Naive thymus-derived CD8-positive, alpha-beta T cell (primary cell): ENCODE measurements at regions not wholly inside any gene's neighbourhood (a gene's known extent, or its start where the extent isn't known, plus 50 kb on each side); places are given as distances from the start of the nearest gene placed in this dataset.

Experiments
- ATAC-seq, 2 donors: fragments of 150-1000 bp; cut with Tn5 transposase in 1 of 2; sonication (Bioruptor Pico), chemical (Tn5 transposase) in 1 of 2; 1 replicate in 1 of 2; 2 replicates in 1 of 2; pipeline ENCODE4 v1.10.0; 2021; ENCODE audit warnings: mild to moderate bottlenecking in 2 of 2, moderate library complexity in 2 of 2
- POLR2A ChIA-PET: fragments of 350-600 bp; sonication (Branson Sonifier 250); formaldehyde crosslinking; loops from one replicate; lab custom pipeline; 2021; ENCODE audit warnings: antibody characterized with exemption; lab: Charles Lee
- DNase-seq, 10 donors: peaks; one replicate each; pipeline versions ENCODE4 v3.0.0 to v3.0.0-alpha.2; 2020 to 2022
- H3K27ac Mint-ChIP-seq, 10 donors: one replicate each; pipeline ENCODE4 v1.8.0; 2020 to 2022; ENCODE audit warnings: mild to moderate bottlenecking in 10 of 10, mixed read lengths in 10 of 10, moderate library complexity in 4 of 10, inconsistent platforms in 1 of 10
- H3K27me3 Mint-ChIP-seq, 5 donors: one replicate each; pipeline ENCODE4 v1.8.0; 2021 to 2022; ENCODE audit warnings: mixed read lengths in 5 of 5
- H3K36me3 Mint-ChIP-seq, 3 donors: one replicate each; pipeline ENCODE4 v1.8.0; 2020 to 2022; ENCODE audit warnings: mixed read lengths in 3 of 3, mild to moderate bottlenecking in 2 of 3, inconsistent platforms in 1 of 3
- H3K4me1 Mint-ChIP-seq, 4 donors: one replicate each; pipeline ENCODE4 v1.8.0; 2021 to 2022; ENCODE audit warnings: mixed read lengths in 4 of 4
- H3K4me3 Mint-ChIP-seq, 10 donors: one replicate each; pipeline ENCODE4 v1.8.0; 2020 to 2022; ENCODE audit warnings: mild to moderate bottlenecking in 10 of 10, mixed read lengths in 10 of 10, moderate library complexity in 6 of 10, inconsistent platforms in 1 of 10
- H3K9me3 Mint-ChIP-seq, 9 donors: one replicate each; pipeline ENCODE4 v1.8.0; 2020 to 2022; ENCODE audit warnings: mixed read lengths in 9 of 9, mild to moderate bottlenecking in 3 of 9, inconsistent platforms in 1 of 9, moderate library complexity in 1 of 9

GRCh38 chr13:76637641-76638141 is 248.5 kb downstream of the KCTD12 start:
- H3K4me1 Mint-ChIP-seq, result no peaks in the 10 kb centered on the region
- POLR2A ChIA-PET, result no interaction called here
- no peak overlapping the region for H3K4me3 Mint-ChIP-seq
- H3K27me3 Mint-ChIP-seq, result peaks cover 2 to 16% (median 9%) of the 10 kb centered on the region in 5 donors
- ATAC-seq, result no peak
- no peak overlapping the region for H3K27ac Mint-ChIP-seq
- H3K36me3 Mint-ChIP-seq, result no peaks in the 10 kb centered on the region
- no peak for DNase-seq
- no peaks in the 10 kb centered on the region for H3K9me3 Mint-ChIP-seq

- ATAC-seq (no peak), DNase-seq (no peak)
- Mint-ChIP-seq H3K4me1 (no peaks in the 10 kb centered on the region), H3K9me3 (no peaks in the 10 kb centered on the region), H3K4me3 (no peak overlapping the region), H3K36me3 (no peaks in the 10 kb centered on the region), H3K27me3 (peaks cover 2 to 16% (median 7%) of the 10 kb centered on the region in 5 donors), H3K27ac (no peak overlapping the region)
- POLR2A ChIA-PET, result no interaction called here
Measured at GRCh38 chr13:76636829-76637228, 249.4 kb downstream of the KCTD12 start.

- H3K4me3 Mint-ChIP-seq, result no peak overlapping the region
- H3K9me3 Mint-ChIP-seq, result no peaks in the 10 kb centered on the region
- no peak for ATAC-seq
- no peak overlapping the region for H3K27ac Mint-ChIP-seq
- no peak for DNase-seq
- POLR2A ChIA-PET, result no interaction called here
- H3K36me3 Mint-ChIP-seq, result no peaks in the 10 kb centered on the region
- no peaks in the 10 kb centered on the region for H3K4me1 Mint-ChIP-seq
- peaks cover 3 to 19% (median 9%) of the 10 kb centered on the region in 5 donors for H3K27me3 Mint-ChIP-seq
Measured at GRCh38 chr13:76635232-76636230, 250.7 kb downstream of the KCTD12 start.

- Mint-ChIP-seq H3K4me1 (no peaks in the 10 kb centered on the region), H3K27ac (no peak overlapping the region), H3K36me3 (no peaks in the 10 kb centered on the region), H3K27me3 (peaks cover 3 to 22% (median 7%) of the 10 kb centered on the region in 5 donors), H3K9me3 (no peaks in the 10 kb centered on the region), H3K4me3 (no peak overlapping the region)
- POLR2A ChIA-PET, result interaction anchor here (0.6 kb wide), 1 partner anchor 220 kb away, joined by 4 read pairs; no protein-coding TSS in a partner anchor
- DNase-seq (no peak), ATAC-seq (no peak)
Measured at GRCh38 chr13:76634431-76635191, 251.6 kb downstream of the KCTD12 start.

GRCh38 chr13:76632401-76633044 is 253.7 kb downstream of the KCTD12 start:
- Mint-ChIP-seq H3K27ac (no peak overlapping the region), H3K36me3 (peaks cover 0 to 9% (median 0%) of the 10 kb centered on the region in 3 donors), H3K4me1 (no peaks in the 10 kb centered on the region), H3K4me3 (no peak overlapping the region), H3K9me3 (peaks cover 0 to 10% (median 5%) of the 10 kb centered on the region in 9 donors), H3K27me3 (peaks cover 0 to 20% (median 14%) of the 10 kb centered on the region in 5 donors)
- POLR2A ChIA-PET, result no interaction called here
- ATAC-seq, result no peak
- no peak for DNase-seq

GRCh38 chr13:76630629-76631230 is 255.5 kb downstream of the KCTD12 start:
- peaks cover 8 to 34% (median 23%) of the 10 kb centered on the region in 5 donors for H3K27me3 Mint-ChIP-seq
- POLR2A ChIA-PET, result no interaction called here
- no peaks in the 10 kb centered on the region for H3K4me1 Mint-ChIP-seq
- H3K27ac Mint-ChIP-seq, result no peak overlapping the region
- DNase-seq (no peak), ATAC-seq (no peak)
- H3K9me3 Mint-ChIP-seq, result peaks cover 0 to 10% (median 7%) of the 10 kb centered on the region in 9 donors
- H3K4me3 Mint-ChIP-seq, result no peak overlapping the region
- peaks cover 0 to 11% (median 0%) of the 10 kb centered on the region in 3 donors for H3K36me3 Mint-ChIP-seq

DNA sequence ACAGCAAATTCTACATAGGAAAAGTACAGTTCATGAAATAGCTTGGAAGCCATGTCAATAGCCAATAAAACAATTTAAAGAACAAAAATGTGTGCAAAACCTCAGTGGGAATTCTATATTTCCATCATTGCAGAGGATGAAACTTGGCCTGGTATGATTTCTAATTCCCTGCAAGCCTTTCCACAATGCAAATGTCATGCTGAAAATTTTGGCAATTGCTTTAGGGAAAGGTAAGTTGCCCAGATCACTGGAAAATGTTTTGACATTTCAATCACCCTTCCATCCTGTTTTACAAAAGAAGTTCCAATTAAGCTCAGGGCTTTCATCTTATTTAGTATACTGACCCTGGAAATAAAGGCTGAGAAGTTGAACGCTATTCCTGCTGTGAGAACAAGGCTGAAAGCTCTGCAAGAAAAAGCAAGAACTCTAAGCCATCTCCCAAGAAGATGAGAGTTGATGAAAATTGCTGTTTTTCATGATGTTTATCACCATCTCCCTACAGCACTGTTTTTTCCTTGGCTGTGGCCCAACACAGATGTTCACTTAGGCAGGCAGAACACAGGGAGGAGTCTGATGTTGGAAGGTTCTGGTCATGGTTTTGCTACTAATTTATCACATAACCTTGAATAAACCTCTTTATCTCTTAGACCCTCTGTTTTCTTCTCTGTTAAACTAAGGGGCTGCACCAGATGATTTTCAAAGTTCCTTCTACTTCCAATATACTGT is 263.7 kb downstream of the KCTD12 start:
- Mint-ChIP-seq H3K36me3 (peaks cover 0 to 9% (median 0%) of the 10 kb centered on the region in 3 donors), H3K4me3 (no peak overlapping the region), H3K27me3 (peaks cover 9 to 32% (median 20%) of the 10 kb centered on the region in 5 donors), H3K27ac (no peak overlapping the region), H3K4me1 (no peaks in the 10 kb centered on the region), H3K9me3 (peaks cover 0 to 9% (median 6%) of the 10 kb centered on the region in 9 donors)
- no peak for ATAC-seq
- no peak for DNase-seq
- POLR2A ChIA-PET, result no interaction called here

DNA sequence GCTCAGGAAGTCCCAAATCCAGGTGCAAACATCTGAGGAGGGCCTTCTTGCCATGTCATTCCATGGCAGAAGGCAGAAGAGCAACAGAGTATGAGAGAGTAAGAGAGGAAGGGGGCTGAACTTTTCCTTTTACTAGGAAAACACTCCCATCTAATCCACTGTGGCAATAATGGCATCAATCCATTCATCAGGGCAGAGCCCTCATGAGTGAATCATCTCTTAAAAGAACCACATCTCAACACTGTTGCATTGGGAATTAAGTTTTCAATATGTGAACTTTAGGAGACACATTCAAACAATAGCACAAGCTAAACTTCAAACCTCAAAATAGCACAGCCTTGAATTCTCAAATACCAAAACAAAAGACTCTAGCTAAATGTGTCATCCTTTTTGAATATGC is 264.5 kb downstream of the KCTD12 start:
- DNase-seq (no peak), ATAC-seq (no peak)
- Mint-ChIP-seq H3K4me3 (no peak overlapping the region), H3K27ac (no peak overlapping the region), H3K27me3 (peaks cover 9 to 28% (median 19%) of the 10 kb centered on the region in 5 donors), H3K36me3 (peaks cover 0 to 8% (median 0%) of the 10 kb centered on the region in 3 donors), H3K9me3 (peaks cover 0 to 9% (median 6%) of the 10 kb centered on the region in 9 donors), H3K4me1 (no peaks in the 10 kb centered on the region)
- POLR2A ChIA-PET, result no interaction called here

DNA sequence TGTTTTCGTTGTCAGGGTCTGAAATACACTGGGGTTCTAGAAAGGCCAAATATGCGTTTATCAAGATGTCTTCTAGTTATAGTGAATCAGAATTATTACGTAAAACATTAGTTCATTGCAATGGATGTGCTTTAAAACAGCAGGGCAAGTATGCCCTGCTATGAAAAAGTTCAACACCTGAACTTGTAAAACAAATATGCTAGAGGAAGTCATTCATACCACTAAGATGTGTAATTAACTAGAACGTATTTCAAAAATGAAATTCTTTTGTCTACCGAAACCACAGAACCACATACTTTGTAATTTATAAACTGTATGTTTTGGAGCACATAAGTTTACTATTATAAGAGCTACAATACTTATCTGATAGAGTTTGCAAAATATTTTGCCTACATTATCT is 266.2 kb downstream of the KCTD12 start:
- peaks cover 0 to 8% (median 6%) of the 10 kb centered on the region in 9 donors for H3K9me3 Mint-ChIP-seq
- H3K27ac Mint-ChIP-seq, result no peak overlapping the region
- peaks cover 0 to 12% (median 11%) of the 10 kb centered on the region in 5 donors for H3K27me3 Mint-ChIP-seq
- H3K4me3 Mint-ChIP-seq, result no peak overlapping the region
- peaks cover 0 to 8% (median 0%) of the 10 kb centered on the region in 3 donors for H3K36me3 Mint-ChIP-seq
- POLR2A ChIA-PET, result no interaction called here
- H3K4me1 Mint-ChIP-seq, result no peaks in the 10 kb centered on the region
- no peak for DNase-seq
- ATAC-seq, result no peak

DNA sequence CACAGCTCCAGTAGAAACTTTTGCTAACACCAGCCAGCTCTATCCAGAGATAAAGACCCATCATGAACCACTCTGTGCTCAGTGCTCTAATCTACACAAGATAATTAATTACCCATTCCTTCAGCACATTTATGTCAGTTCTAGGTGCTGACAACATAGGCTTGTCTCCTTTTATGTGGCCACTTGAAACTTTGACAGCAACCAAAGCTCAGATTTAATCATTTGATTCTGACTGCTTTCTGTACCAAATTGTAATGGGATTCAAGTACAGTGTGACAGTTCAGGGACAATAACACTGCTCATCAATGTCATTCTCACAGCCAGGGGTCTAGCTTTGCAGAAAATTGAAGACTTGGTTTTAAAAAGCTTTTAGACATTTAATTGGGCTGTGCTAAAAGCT is 266.6 kb downstream of the KCTD12 start:
- DNase-seq (no peak), ATAC-seq (no peak)
- peaks cover 0 to 12% (median 11%) of the 10 kb centered on the region in 5 donors for H3K27me3 Mint-ChIP-seq
- no peak overlapping the region for H3K4me3 Mint-ChIP-seq
- H3K4me1 Mint-ChIP-seq, result no peaks in the 10 kb centered on the region
- POLR2A ChIA-PET, result no interaction called here
- no peak overlapping the region for H3K27ac Mint-ChIP-seq
- H3K9me3 Mint-ChIP-seq, result peaks cover 0 to 8% (median 6%) of the 10 kb centered on the region in 9 donors
- H3K36me3 Mint-ChIP-seq, result peaks cover 0 to 8% (median 0%) of the 10 kb centered on the region in 3 donors

DNA sequence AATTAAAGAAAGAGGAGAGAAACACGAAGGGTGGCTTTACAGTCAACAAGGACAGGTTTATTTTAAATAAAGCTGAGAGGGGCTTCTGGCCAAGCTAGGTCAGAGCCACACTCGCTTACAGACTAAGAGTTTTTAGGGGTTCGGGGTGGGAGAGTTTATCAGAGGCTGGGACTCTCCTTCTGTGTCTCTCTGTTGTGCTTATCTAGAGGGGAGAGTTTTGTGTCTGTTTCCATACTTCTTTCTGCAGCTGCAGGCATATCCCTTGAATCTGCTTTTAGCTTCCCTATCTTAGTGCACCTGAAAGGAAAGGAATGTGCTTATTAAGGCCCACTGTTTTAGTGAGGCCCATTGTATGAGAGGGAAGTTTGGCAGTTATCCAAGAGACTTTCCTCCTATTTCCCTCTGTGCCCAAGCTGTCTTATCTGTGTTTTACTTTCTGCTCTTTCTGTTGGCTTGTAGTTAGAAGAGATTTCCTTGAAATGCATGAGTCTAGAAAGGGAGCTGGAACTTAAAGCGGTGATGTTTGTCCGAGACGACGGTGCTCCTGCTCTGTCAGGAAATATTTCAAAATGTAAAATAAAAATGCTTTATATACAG is 275.3 kb downstream of the KCTD12 start:
- Mint-ChIP-seq H3K4me3 (no peak overlapping the region), H3K36me3 (no peaks in the 10 kb centered on the region), H3K27ac (no peak overlapping the region), H3K27me3 (peaks cover 0 to 2% (median 0%) of the 10 kb centered on the region in 5 donors), H3K4me1 (no peaks in the 10 kb centered on the region), H3K9me3 (peaks cover 0 to 5% (median 0%) of the 10 kb centered on the region in 9 donors)
- DNase-seq, result no peak
- POLR2A ChIA-PET, result no interaction called here
- ATAC-seq, result no peak
